GM18907 (cell line): ENCODE measurements at regions not wholly inside any gene's neighbourhood (a gene's known extent, or its start where the extent isn't known, plus 50 kb on each side); places are given as distances from the start of the nearest gene placed in this dataset.
"Not testable (repeated sequence)": the region's sequence is repeated elsewhere in the genome, so short reads cannot be mapped to it uniquely, and the experiment has no call there.

Source experiments
- ATAC-seq: cut with Tn5 transposase; IDR thresholded peaks from one replicate; pipeline ENCODE4 v1.9.1; 2021; ENCODE audit warnings: mild to moderate bottlenecking, moderate library complexity; ENCODE audit not compliant: unreplicated experiment

DNA sequence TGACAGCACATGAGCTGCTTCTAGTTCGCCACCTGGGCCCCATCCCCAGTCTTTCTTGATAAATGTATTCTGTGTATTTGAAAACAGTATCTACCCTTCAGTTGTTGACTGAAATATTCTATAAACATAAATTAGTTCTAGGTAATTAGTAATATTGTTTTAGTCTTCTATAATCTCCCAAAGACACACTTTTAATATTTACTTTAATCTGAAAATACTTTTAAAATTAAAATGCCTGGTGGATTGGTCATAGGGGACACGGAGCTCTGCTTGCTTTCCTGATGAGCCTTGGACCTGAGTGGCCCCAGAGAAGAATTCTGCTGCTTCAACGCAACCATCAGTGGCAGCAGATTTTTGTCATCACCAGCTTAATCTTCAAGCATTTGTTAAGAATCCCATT, 234.5 kb downstream of the THBS2 start:
- no peak for ATAC-seq

GRCh38 chr6:169016758-169017157, 236.9 kb downstream of the THBS2 start:
- no peak for ATAC-seq

- ATAC-seq, result no peak
These were observed 239.1 kb downstream of the THBS2 start for GRCh38 chr6:169014211-169015197.

DNA sequence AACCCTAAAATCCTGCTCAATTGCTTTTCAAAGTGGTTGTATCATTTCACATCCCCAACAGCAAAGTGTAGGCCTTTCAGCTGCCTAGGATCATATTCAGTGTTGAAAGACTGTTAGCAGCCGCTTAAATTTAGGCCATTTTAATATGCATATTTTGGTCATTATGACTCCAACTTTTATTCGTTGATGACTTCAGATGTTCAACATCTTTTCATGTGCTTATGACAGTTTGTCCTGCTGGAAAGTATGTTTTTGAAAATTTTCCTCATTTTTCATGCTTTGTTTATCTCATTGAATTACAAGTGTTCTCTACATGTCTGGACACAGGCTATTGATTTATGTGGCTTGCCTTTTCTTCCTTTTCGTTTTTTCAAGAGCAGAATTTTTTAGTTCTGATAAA, 244.0 kb downstream of the THBS2 start:
- no peak for ATAC-seq

- no peak for ATAC-seq
These were observed 244.9 kb downstream of the THBS2 start for GRCh38 chr6:169008641-169009257.

DNA sequence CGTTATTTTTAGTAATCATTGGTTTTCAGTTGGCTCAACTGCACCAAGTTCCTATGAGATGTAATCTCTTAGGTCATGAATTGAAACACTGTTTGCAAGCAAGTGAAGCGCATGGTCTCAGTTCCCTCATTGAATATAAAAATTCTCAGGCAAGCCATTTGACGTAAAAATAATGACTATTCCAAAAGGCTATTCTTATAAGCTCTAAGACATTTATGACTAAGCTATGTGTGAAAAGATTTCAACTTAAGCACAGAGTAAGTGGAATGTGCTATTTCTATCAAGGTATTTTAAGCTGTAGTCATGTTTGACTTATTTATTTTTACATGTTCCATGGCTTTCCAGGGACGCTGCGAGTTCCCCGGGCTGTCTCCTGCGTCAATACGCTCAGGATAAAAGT, 248.5 kb downstream of the THBS2 start:
- ATAC-seq, result no peak

DNA sequence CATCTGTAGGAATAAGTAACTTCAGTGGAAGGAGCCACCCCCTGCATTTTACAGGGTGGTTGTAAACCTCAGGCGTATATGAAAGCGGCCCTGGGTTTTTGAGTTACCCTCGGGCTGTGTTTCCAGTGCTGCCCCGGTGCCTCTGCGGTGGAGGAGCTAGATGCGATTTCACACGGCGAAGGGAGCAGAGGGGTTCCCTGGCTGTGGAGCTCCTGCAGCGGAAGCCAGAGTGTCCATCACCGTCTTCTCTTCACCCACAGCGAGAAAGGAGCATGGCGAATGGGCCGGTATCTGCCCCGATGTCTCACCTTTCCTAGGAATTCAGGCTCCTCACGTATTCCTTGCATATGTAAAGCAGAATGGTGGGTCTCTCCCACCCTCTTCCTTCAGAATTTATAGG, 253.6 kb downstream of the THBS2 start:
- ATAC-seq, result no peak

DNA sequence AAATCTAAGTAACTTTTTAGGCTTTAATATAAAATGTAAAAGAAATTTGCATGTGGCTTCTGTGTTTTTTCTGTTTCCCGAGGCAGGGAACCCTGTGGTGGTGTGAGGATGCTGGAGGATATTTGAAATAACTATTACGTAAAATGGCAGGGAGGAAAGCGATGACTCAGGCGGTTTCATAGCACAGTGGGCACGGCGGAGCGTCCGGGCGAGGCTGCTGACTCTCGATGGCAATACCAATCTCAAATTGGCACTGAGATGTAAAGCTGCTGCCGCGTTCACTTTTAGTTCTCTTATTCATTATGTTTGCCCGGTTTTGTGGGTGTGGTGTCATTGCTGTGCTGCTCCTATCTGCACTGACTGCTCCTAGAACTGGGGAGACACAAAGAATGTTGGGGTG, 254.3 kb downstream of the THBS2 start:
- ATAC-seq, result no peak

- no peak for ATAC-seq
These were observed 257.4 kb downstream of the THBS2 start for GRCh38 chr6:168996356-168996625.

DNA sequence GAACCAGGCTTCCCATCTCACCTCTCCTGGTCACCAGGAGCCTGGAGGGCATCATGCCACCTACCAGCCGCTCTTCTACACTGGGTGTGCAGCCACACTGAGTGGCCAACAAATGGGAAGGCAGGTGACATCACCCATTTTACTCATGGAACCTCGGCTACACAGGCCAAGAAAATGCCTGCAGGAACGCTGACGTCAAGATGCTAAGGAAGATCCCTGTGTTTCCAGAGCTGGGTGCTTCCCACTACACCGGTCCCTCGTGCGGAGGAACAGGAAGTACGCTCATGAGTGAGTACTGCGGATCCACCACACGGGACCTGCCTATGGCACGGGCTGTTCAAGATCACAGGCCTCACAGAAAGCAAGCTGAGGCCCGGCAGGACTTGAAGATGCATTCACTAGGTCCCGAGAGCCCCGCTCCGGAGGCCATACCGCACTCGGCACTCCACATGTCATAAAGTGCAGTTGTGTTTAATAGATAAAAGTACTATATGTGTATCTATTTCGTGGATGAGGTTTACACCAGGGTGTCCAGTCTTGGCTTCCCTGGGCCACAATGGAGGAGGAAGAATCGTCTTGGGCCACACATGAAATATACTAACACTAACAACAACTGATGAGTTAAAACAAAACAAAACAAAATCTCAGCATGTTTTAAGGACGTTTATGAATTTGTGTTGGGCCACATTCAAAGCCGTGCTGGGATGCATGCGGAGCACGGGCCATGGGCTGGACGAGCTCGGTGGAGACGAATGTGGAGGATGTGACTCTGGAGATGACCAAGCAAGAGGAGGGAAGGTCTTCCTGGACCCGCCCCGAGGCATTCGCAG, 257.9 kb downstream of the THBS2 start:
- no peak for ATAC-seq

DNA sequence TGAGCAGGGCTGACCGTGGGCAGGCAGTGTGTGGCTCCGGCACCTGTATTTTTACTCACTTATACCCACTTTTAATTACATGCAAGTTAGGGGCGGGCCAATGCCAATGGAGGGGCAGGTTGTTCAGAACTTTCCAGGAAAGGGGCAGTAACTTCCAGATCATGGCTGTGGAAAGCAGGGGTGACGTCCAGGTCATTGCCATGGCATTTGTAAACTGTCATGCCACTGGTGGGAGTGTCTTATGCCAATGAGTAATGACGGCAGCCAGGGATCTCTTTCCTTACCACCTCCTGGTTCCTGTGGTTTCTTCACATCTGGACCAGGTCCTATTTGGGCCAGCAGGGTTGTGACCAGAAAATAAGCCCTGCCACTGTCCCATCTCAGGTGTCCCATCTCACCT, 258.7 kb downstream of the THBS2 start:
- no peak for ATAC-seq

- no peak for ATAC-seq
These were observed 261.1 kb downstream of the THBS2 start for GRCh38 chr6:168992446-168993144.

GRCh38 chr6:168991695-168992094, 262.0 kb downstream of the THBS2 start:
- ATAC-seq, result not testable (repeated sequence)

DNA sequence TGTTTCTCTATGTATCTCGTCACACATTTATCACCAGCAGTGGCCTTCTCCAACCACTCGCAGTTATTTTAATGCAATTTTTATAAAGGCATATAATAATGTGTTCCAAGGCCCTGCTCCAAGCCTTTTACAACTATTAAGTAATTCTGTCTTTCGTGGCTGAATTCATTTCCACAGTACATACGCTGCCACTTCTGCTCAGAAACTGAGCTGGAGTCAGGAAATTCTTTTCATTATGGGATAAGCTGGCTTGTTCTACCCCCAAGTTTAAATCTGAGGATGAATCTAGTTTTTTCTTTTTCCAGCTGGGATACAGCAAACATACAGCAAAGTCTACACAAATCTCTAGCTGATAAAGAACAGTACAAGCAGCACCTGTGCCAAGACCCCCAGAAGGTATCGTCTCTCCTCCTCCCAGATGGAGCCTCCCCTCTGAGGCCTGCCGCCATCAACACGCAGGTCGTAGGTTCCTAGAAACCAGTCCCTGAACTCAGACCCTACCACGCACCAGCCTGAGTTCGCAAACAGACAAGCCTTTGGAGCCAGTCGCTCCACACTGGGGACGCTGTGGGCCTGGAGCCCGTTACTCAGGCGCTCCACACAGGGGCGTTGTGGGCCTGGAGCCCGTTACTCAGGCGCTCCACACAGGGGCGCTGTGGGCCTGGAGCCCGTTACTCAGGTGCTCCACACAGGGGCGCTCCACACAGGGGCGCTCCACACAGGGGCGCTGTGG, 263.5 kb downstream of the THBS2 start:
- ATAC-seq, result no peak

GRCh38 chr6:168989421-168989820, 264.2 kb downstream of the THBS2 start:
- no peak for ATAC-seq

GRCh38 chr6:168988801-168989200, 264.8 kb downstream of the THBS2 start:
- ATAC-seq, result no peak

DNA sequence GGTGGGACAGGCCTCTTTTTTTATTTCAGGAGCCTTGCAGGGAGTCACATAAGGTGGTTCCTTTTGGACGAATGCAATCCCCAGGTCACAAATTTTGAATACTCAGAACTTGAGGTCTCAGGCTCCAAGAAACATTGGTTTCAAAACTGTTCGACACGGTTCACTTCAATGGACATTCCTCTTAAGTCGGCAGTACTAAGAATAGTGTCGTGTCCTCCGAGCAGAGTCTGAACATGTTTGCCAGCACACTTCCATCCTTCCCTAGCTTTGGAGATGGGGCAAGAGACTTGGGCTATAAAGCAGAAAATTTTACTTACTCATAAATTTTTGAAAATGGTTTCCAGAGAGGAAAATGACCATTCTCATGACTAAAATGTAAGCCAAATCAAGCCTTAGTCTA, 265.4 kb downstream of the THBS2 start:
- ATAC-seq, result no peak

DNA sequence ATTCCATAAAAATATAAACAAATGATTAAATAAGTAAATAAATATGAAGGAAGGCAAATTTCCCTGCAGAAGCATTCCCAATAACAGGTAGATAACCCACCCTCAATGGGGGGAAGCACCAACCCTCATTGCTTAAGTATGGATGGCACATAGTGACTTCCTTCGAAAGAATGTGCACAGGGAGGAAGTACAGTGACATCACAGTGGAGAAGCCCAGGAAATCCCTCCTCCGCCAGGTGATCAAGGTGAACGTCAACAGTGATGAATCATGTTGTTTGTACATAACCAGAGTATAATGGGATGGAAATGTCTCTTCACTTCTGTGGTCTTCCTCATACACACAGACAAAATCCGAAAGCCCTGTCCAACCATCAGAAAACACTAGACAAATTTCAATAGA, 267.9 kb downstream of the THBS2 start:
- ATAC-seq, result no peak

GRCh38 chr6:168983925-168984324, 269.7 kb downstream of the THBS2 start:
- ATAC-seq, result no peak

DNA sequence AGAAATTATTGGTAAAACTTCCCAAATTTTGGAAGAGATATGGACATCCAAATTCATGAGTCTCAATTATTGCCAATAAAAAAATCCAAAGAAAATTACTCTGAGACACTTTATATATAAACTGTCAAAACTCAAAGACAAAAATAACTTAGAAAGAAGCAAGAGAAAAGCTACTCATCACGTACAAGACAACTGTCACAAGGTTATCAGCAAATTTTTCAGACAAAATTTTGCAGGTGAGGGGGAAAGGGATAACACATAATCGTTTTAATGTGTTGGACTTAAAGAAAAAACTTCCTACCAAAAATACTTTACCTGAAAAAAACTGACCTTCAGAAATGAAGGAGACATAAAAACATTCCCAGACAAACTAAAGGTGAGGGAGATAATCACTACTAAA, 272.5 kb downstream of the THBS2 start:
- no peak for ATAC-seq
